ENCODE measurements at regions not wholly inside any gene's neighbourhood (a gene's known extent, or its start where the extent isn't known, plus 50 kb on each side); places are given as distances from the start of the nearest gene placed in this dataset.

- no peak for TF ChIP-seq CTCF (IDR thresholded peaks at IDR 0.05)
- no peaks in the 10 kb centered on the region for H3K9me3 ChIP-seq
- H3K27me3 ChIP-seq, result no peaks in the 10 kb centered on the region
- no peaks in the 10 kb centered on the region for H3K4me1 ChIP-seq (ENCODE audit: control insufficient read depth in 1 of 2, insufficient read depth in 1 of 2, low read depth in 1 of 2, low read length in 1 of 2)
- no peaks in the 10 kb centered on the region for H3K36me3 ChIP-seq
- H3K27ac ChIP-seq, result no peak overlapping the region
- H3K4me3 ChIP-seq (ENCODE audit: low read depth in 1 of 2, low read length in 1 of 2), result no peak overlapping the region
Observed at GRCh38 chr2:129369437-129369836, 610.0 kb upstream of the RAB6C start.

GRCh38 chr2:129374452-129374851 lies 605.0 kb upstream of the RAB6C start:
- Histone ChIP-seq H3K36me3 (no peaks in the 10 kb centered on the region), H3K4me1 (ENCODE audit: control insufficient read depth in 1 of 2, insufficient read depth in 1 of 2, low read depth in 1 of 2, low read length in 1 of 2) (no peaks in the 10 kb centered on the region), H3K27ac (no peak overlapping the region), H3K9me3 (no peaks in the 10 kb centered on the region), H3K27me3 (no peaks in the 10 kb centered on the region), H3K4me3 (ENCODE audit: low read depth in 1 of 2, low read length in 1 of 2) (no peak overlapping the region)
- TF ChIP-seq CTCF (IDR thresholded peaks at IDR 0.05), result no peak

GRCh38 chr2:129375632-129376425 lies 603.6 kb upstream of the RAB6C start:
- no peak overlapping the region for H3K27ac ChIP-seq
- no peaks in the 10 kb centered on the region for H3K36me3 ChIP-seq
- no peaks in the 10 kb centered on the region for H3K4me1 ChIP-seq (ENCODE audit: control insufficient read depth in 1 of 2, insufficient read depth in 1 of 2, low read depth in 1 of 2, low read length in 1 of 2)
- no peaks in the 10 kb centered on the region for H3K9me3 ChIP-seq
- no peak for TF ChIP-seq CTCF (IDR thresholded peaks at IDR 0.05)
- no peak overlapping the region for H3K4me3 ChIP-seq (ENCODE audit: low read depth in 1 of 2, low read length in 1 of 2)
- no peaks in the 10 kb centered on the region for H3K27me3 ChIP-seq

GRCh38 chr2:129376426-129377077 lies 602.9 kb upstream of the RAB6C start:
- Histone ChIP-seq H3K4me1 (ENCODE audit: control insufficient read depth in 1 of 2, insufficient read depth in 1 of 2, low read depth in 1 of 2, low read length in 1 of 2) (no peaks in the 10 kb centered on the region), H3K9me3 (no peaks in the 10 kb centered on the region), H3K27me3 (no peaks in the 10 kb centered on the region), H3K36me3 (no peaks in the 10 kb centered on the region), H3K27ac (no peak overlapping the region), H3K4me3 (ENCODE audit: low read depth in 1 of 2, low read length in 1 of 2) (no peak overlapping the region)
- no peak for TF ChIP-seq CTCF (IDR thresholded peaks at IDR 0.05)

GRCh38 chr2:129377078-129377469 lies 602.4 kb upstream of the RAB6C start:
- Histone ChIP-seq H3K27me3 (no peaks in the 10 kb centered on the region), H3K4me1 (ENCODE audit: control insufficient read depth in 1 of 2, insufficient read depth in 1 of 2, low read depth in 1 of 2, low read length in 1 of 2) (no peaks in the 10 kb centered on the region), H3K9me3 (no peaks in the 10 kb centered on the region), H3K4me3 (ENCODE audit: low read depth in 1 of 2, low read length in 1 of 2) (no peak overlapping the region), H3K36me3 (no peaks in the 10 kb centered on the region), H3K27ac (no peak overlapping the region)
- TF ChIP-seq CTCF (IDR thresholded peaks at IDR 0.05), result no peak
